GF-D8 (cell line): ENCODE measurements at regions not wholly inside any gene's neighbourhood (a gene's known extent, or its start where the extent isn't known, plus 50 kb on each side); places are given as distances from the start of the nearest gene placed in this dataset.
"Not testable (repeated sequence)": the region's sequence is repeated elsewhere in the genome, so short reads cannot be mapped to it uniquely, and the experiment has no call there.

ENCODE experiments used
- DNase-seq: peaks from one replicate; lab custom pipeline; 2025; lab: John Stamatoyannopoulos, UW

DNA sequence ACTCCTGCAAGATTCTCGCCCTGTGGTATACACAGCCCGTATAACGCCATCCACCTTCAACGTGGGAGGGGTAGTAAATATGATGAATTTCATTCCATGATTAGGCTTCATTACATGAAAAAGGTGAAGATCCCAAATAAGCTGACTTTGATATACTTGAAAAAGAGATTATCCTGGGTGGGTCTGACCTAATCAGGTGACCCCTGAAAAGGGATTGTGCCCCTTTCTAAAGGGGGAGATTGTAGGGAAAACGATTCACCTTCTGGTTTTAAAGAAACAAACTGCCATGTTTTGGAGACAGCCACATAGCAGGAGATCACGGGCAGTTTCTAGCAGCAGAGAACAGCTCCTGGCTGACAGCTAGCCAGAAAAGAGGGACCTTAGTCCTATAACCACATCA is 155.1 kb upstream of the SMLR1 start:
- no peak for DNase-seq

DNA sequence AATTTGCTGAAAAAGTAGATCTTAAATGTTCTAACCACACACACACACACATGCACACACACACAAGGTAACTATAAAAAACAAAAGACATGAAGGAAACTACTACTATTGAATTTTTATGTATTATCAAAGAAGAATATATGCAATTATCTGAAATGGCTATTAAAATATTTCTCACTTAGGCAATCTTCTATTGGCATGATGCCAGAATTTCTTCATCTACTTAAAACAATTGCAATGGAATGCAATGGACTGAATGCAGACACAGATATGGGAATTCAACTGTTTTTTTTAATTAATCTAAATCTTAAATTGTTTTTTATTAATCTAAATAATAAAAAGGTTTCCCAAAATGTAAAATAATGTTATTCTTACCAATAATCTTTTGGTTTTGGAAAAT is 152.6 kb upstream of the SMLR1 start:
- DNase-seq, result no peak

DNA sequence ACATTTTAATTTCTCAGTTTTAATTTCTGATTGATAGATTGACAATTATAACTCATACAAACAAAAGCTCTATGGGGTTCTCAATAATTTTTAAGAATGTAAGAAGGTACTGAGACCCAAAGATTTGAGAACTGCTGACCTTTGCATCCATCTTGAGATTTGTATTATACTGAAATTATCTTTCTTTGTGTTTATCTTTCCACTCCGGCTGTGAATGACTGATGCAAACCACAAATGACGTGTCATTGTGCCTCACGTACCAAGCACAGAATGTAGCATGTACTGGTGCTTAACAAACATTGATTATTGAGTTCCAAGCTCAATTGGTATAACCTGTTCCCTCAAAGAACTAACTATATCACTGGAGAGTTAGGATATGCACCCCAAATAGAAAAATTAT is 152.1 kb upstream of the SMLR1 start:
- no peak for DNase-seq

DNA sequence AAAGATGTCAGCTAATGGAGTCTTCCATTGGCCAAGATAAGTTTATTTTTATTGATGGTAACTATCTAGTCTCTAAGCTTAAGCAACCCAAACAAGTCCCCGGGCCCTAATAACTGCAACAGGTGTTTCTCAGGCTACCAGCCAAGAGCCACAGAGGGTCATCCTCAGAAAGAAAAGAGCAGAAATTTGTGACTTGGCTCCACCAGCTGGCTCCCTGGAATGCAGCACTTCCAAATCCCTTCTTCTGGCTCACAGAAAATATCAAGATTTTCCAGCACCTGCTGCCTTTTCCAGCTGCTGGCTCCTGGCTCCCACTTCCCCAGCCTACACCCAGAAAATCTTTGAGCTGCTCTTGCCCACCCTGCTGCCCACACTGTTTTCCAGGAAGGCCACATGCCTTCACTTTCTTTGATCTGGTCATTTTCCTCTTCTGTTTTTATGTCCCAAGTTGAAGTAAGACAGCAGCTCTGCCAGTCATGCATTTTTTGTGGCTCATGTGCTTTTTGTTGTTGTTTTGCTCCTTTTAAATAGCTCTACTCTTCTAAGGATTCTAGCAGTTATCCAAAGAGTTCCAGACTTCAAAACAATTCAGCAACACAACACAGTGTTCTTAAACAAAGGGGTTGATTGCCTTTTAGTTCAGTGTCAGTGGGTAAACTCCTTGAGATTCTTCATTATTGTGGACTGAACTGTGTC is 151.0 kb upstream of the SMLR1 start:
- DNase-seq, result no peak

DNA sequence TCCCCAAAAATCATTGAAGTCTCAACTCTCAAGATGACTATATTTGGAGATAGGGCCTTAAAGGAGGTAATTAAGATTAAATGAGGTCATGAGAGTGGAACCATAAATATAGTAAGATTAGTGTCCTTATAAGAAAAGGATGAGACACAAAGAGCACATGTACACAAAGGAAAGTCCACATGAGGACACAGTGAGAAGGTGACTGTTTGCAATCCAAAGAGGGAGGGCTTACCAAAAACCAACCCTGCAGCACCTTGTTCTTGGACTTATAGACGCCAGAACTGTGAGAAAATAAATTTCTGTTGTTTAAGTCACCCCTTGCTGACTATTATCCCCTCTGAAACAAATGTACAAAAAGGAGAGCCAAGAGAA is 150.4 kb upstream of the SMLR1 start:
- no peak for DNase-seq

DNA sequence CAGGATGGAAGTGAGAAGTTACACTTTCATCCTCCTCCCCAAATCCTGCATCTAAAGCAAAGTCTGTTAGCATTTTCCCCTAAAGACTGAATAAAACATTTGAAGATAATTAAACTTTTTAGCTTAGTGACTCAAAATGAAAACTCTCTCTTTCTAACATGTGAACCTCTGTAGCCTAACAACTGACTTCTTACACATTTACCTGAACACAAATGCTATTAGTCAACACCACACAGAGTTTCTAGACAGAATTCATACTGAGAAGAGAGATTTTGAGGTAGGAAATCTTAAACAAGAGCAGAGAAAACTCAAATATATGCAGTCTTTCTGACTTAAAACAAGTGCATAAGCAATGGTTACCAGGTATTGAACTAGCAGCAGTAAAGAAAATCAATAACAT is 149.9 kb upstream of the SMLR1 start:
- DNase-seq, result no peak

DNA sequence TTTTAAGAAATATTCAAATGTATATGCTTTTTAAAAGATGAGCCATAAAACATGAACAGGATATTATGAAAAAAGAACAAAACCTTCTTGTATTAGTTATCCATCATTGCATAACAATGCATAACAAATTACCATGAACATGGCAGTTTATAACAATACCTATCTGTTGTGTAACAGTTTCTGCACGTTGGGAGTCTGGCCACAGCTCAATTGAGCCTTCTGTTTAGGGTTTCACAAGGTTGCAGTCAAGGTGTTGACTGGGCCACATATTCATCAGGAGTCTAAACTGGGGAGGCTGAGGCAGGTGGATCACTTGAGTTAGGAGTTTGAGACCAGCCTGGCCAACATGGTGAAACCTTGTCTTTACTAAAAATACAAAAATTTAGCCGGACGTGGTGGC is 149.4 kb upstream of the SMLR1 start:
- no peak for DNase-seq

DNA sequence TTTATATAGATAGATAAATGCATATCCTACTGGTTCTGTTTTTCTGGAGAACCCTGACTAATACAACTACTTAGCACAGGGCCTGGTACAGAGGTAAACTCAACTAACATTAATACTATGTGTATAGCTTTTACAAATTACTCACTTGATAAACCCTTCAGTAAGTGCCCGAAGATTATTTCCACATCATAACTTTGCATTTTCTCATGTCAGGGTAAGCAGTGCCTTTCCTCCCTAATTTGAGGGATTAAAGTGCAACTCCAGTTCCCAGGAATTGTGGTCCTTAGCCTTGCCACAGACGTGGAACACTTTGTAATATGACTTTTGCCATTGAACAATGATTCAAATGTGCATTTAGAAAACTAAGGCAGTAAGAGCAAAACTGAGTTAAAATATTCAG is 147.5 kb upstream of the SMLR1 start:
- DNase-seq, result no peak

DNA sequence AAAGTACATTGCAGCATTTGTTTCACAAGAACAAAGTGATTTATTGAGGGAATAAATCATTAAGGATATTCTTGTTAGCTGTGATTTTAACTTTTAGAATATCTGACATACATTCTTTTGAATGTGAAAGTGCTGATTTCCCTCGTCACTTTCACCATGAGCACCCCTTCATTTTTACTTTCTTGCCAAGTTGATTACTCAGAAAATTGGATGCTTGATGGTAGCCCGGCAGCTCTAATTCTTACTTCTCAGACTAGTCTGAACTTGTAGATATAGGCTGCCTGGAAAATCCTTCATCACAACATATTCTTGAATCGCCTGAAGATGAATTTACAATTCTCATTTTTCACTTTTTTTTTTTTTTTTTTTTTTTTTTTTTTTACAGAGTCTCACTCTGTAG is 147.1 kb upstream of the SMLR1 start:
- no peak for DNase-seq

DNA sequence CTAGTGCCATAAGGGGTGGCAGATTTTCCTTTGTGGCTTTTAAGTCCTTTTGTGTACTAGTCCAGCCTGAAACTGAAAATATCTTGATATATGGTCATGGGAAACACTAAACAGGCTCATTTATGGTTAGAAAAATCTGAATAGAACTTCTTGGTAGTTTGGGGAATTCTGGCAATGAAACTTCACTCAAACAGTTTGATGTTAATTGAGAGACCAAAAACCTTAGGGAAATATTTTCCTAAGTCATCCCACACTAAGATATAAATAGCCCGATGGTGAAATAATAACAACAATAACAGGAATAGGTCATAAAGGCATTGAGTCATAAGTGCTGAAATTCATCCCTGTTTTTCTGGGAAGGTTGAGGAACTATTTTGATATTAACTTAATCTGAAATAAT is 146.2 kb upstream of the SMLR1 start:
- no peak for DNase-seq

DNA sequence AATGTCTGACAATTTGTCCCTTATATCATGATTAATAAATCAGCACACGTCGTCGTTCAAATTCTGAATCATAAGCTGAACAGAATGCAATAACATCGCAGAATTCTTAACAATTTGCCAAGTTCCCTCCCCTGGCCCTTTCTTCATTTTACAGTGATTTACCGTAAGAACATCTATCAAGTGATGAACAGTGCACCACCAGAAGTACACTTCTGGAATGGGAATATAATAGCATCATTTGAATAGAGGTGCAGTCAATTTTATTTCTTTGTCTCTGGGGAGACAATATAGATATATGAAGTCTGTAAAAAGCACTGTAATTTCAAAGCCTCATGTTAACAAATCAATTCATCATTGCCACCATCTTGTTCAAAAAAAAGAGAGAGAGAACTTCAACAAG is 145.1 kb upstream of the SMLR1 start:
- no peak for DNase-seq

DNA sequence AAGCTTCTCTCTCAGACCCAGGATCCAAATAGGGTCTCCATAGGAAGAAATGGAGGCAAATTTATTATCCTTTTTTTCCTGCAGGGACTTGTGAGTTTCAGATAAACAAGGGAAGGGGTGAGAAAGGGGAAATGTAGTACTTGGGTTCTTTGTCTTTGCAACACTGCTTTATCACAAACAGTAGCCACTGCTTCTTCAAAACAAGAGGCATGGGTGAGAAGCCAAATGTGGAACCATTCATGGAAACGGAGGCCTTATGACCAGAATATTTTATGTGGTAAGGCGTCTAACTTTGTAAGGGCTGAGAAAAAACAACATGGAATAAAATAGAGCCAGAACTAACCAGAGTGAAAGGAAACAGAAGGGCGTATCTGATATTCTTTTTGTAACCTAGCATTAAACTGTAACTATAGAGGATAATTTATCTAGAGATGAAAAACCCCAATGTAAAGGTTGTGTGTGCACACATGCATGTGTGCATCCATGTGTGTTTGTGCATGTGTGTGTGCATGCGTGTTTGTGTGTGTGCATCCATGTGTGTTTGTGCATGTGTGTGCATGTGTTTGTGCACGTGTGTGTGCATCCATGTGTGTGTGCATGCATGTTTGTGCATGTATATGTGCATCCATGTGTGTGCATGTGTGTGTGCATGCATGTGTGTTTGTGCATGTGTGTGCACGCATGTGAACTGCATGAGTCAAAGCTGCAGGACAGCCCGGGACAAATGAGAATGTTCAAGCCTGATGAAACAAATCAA is 143.3 kb upstream of the SMLR1 start:
- DNase-seq, result no peak

DNA sequence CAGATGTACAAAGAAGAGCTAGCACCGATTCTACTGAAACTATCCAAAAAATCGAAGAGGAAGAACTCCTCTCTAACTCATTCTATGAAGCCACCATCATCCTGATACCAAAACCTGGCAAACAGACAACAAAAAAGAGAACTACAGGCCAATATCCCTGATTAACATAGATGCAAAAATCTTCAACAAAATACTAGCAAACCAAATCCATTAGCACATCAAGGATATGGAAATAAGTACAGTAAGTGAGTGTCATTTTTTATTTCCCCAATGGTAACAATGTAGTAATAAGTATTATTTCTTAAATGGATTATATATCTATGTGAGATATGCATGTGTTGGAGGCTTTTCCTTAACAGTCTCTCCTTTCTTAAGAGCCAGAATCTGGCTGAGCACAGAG is 134.5 kb upstream of the SMLR1 start:
- DNase-seq, result no peak

DNA sequence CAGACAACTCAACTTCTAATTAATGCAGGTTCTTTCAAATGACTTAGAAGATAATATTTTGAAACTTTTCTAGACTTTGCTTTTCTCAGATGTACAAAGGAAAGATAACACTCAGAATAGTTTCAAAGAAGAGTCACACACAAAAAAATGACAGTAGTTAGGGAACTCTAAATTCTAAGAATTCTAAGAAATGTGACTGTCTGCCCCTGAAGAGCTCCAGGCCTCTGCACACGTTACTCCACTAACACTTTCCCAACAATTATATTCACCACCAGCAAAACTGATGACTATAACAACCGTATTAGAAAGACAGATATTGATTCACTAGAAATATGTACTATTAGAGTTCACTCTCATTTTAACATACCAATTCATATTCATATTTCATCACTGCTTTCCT is 133.3 kb upstream of the SMLR1 start:
- no peak for DNase-seq

DNA sequence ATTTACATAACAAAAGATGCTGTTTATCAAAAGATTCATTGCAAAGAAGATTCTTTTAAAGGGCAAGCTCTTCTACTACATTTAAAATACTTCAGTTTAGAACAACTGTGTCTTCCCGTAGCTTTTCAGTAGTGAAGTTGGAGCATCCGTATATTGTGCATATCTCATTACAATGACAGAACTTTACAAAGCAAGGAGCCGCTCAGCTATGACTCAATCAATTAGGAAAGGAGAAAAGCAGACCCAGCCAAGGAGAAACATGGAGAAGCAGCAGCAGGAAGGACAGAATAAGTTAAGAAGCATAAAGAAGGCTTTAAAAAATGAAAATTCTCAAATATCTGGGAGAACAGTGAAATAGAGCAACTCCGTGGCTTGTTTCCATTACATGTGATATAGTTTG is 132.6 kb upstream of the SMLR1 start:
- no peak for DNase-seq

DNA sequence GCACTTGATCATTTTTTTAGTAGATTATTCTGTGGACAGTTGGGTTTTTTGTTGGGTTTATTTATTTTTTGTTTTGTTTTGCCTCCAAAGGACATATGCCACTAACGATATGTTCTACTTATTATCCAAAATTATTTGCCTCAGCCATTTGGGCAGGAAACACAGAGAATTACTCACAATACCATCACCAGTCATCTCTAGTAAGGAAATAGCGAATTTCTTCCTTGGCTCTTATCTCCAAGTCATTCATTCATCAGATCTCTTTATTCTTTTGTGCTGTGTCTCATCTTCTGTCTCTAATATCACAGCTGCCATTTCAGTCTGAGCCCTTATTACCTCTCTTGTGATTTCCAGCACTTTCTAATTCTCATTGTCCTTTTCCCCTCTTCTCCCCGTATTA is 130.4 kb upstream of the SMLR1 start:
- no peak for DNase-seq

DNA sequence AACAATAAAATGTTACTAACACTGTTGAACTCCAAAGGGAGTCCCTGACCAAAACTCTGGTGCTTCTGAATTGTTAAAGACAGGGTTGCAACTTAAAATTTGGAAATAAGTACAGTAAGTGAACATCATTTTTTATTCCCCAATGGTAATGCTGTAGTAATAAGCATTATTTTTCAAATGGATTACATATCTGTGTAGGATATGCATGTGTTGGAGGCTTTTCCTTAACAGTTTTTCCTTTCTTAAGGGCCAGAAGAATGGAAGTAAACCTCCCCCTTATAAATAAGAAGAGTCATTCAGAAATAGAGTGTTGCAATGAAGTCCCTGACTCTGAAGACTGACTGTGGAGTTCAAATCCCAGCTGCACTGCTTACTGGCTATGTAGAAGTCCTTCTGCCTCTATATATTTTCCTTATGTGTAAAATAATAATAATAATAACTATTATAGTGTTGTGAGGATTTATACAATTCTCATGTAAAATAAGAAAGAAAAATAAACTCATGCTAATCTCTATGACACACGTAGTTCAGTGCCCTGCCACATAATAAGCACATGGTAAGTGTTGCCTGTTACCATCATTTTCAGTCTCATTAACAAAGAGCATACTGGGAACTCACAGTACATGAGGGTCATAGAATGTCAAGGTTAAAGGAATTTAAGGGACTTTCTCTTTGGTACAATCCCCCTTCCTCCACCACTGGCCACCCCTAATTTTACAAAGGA is 129.8 kb upstream of the SMLR1 start:
- DNase-seq, result no peak

DNA sequence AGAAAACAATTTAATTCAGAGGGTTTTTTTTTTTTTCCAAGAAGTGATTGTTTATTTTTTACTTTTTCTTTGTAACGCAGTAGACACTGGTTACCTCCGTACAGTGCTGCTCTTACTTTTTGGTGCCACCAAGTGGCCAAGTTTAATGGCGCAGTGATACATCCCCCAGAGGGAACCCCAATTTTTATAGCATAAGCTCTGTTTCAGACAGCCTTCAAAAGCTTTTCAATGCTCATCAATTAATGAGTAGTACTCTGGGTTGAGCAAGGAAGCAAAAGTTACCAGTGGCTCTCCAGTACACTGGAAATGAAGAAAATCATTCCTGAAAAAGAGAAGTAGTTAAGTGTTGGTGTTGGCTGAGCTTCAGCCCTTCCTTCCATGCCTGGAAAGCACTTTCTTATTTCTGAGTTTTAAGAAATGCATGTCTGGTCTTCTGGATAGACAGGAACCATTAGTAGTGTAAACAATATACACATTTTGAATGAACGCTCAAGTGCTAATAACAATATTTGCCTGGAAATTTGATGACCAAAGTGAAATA is 129.1 kb upstream of the SMLR1 start:
- no peak for DNase-seq

DNA sequence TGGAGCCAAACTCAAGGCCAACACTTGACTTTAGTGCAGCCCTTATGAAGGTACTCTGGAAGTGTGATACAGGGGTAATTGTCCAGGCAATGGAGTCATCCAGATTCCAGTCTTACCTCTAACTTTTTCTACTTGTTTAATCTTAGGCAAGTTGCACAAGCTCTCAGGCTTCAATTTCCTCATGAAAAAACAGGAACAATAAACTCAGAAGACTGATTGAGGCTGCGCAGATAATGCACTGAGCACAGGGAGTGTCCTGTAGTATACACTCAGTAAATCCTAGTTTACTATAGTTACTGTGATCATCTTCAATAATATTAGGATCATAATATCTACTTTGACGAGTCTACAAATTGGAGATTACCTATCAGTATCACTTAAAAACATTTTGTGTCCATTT is 127.5 kb upstream of the SMLR1 start:
- no peak for DNase-seq

DNA sequence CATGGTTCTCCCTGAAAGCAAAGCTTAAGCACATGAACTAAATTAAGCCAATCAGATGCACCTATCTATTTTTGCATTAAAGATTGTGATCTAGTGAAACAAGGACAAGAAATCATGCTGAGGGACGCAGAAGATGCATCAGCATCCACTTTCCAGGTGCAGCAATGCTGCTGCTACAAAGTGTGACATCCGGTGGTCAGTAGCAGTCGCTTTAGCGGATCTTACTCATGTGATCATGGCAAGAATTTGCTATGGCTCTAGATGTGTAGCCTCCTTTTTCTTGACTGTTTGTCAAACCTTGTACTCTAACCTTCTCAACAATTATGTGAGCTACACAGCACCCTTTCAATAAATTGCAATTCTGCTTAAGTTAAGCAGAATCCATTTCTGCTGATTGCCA is 126.8 kb upstream of the SMLR1 start:
- DNase-seq, result no peak

DNA sequence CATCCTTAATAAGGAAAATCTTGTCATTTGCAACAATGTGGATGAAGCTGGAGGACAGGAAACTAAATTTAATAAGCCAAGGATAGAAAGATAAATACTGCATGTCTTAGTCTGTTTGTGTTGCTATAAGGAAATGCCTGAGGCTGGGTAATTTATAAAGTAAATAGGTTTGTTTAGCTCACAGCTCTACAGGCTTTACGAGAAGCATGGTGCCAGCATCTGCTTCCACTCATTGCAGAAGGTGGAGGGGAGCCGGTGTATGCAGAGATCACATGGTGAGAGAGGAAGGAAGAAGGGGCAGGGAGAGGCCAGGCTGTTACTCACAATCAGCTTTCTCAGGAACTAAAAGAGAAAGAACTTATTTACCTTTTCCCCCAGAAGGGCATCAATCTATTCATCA is 118.9 kb upstream of the SMLR1 start:
- DNase-seq, result no peak

DNA sequence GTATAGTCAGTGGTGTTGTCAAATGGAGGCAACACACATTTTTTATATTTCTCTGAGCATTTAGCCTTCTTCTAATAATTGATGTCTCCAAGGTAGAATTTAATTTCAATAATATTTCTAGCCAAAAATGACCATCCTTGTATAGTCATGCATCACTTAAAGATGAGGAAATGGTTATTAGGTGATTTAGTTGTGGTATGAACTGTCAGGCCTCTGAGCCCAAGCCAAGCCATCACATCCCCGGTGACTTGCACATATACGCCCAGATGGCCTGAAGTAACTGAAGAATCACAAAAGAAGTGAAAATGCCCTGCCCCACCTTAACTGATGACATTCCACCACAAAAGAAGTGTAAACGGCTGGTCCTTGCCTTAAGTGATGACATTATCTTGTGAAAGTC is 115.6 kb upstream of the SMLR1 start:
- DNase-seq, result not testable (repeated sequence)

DNA sequence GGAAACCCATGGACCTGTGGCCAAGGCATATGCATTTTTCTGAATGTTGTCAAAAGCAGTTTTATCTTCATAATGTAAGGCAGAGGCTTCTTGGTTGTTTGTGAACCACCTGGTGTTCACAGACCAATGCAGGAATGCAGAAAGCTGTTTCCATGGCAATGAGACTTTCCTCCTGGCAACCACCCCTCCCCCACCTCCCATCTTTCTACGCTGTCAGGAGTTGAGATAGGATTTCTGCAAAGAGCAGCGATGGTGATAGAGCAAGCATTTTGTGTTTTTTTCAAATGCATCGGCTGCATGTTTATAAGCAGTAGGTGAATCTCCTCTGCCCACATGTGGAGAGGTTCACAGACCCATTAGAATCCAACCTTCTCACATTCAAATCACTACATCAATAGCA is 114.1 kb upstream of the SMLR1 start:
- no peak for DNase-seq
